ENCODE measurements at regions not wholly inside any gene's neighbourhood (a gene's known extent, or its start where the extent isn't known, plus 50 kb on each side); places are given as distances from the start of the nearest gene placed in this dataset.
"Not testable (repeated sequence)": the region's sequence is repeated elsewhere in the genome, so short reads cannot be mapped to it uniquely, and the experiment has no call there.

- not testable (repeated sequence) for TF ChIP-seq CTCF, POLR2A (IDR thresholded peaks at IDR 0.05)
Measured at GRCh38 chr21:9743566-9743965, 777.8 kb upstream of the TPTE start.

Measured in Peyer's patch (tissue), 4 donors.